ENCODE measurements at regions not wholly inside any gene's neighbourhood (a gene's known extent, or its start where the extent isn't known, plus 50 kb on each side); places are given as distances from the start of the nearest gene placed in this dataset.

- CTCF ChIA-PET = no interaction called here
- Histone ChIP-seq H3F3A (replicated peaks; ENCODE audit: insufficient read depth) (no peaks in the 10 kb centered on the region), H3K4me1 (ENCODE audit: control insufficient read depth in 1 of 2, insufficient read depth in 2 of 2, low read depth in 1 of 2, low read length in 1 of 2) (no peaks in the 10 kb centered on the region), H3K27me3 (ENCODE audit: insufficient read depth) (no peaks in the 10 kb centered on the region), H3K9ac (no peak overlapping the region), H3K4me3 (ENCODE audit: low read depth in 2 of 2, low read length in 1 of 2) (no peak overlapping the region), H2AFZ (ENCODE audit: low read depth) (no peak overlapping the region), H3K9me3 (no peaks in the 10 kb centered on the region), H3K27ac (ENCODE audit: low read depth in 2 of 2, low read length in 1 of 2) (no peak overlapping the region), H3K4me2 (no peak overlapping the region), H3K79me2 (ENCODE audit: insufficient read depth) (no peaks in the 10 kb centered on the region), H3K9me2 (no peaks in the 10 kb centered on the region), H3K36me3 (replicated peaks in 1 of 2; ENCODE audit: control insufficient read depth in 1 of 2, insufficient read depth in 2 of 2, low read length in 1 of 2) (no peaks in the 10 kb centered on the region), H4K20me1 (ENCODE audit: insufficient read depth) (no peaks in the 10 kb centered on the region)
- POLR2A ChIA-PET = no interaction called here
- TF ChIP-seq MXI1 (IDR thresholded peaks at IDR 0.05; ENCODE audit: low read depth, low read length) = no peak
- no peak for TF ChIP-seq ZBTB33 (IDR thresholded peaks at IDR 0.05; ENCODE audit: borderline replicate concordance, low read depth)
- no peak for TF ChIP-seq PBX3 (IDR thresholded peaks at IDR 0.05)
- no peak for TF ChIP-seq GABPA (IDR thresholded peaks at IDR 0.05; ENCODE audit: low read depth)
- TF ChIP-seq YY1 (IDR thresholded peaks at IDR 0.05; ENCODE audit: low read depth) = no peak
- no peak for TF ChIP-seq EZH2phosphoT487 (IDR thresholded peaks at IDR 0.05; ENCODE audit: borderline replicate concordance, low read depth)
- no peak for TF ChIP-seq SIN3A (IDR thresholded peaks at IDR 0.05; ENCODE audit: borderline replicate concordance, low read depth, low read length)
- TF ChIP-seq NFIC (IDR thresholded peaks at IDR 0.05; ENCODE audit: borderline replicate concordance) = no peak
- no peak for TF ChIP-seq GATA2 (CRISPR knock-in tag; IDR thresholded peaks at IDR 0.05)
- WGBS (ENCODE audit: low lambda C conversion rate) = 30% methylated on average over 1 of the region's 1 CpG
- DNase-seq = no peak
Observed at GRCh38 chr6:137763436-137763835, 103.6 kb upstream of the TNFAIP3 start.

GRCh38 chr6:137763886-137764285, 103.2 kb upstream of the TNFAIP3 start:
- no peak overlapping the region for H3K9ac ChIP-seq
- H3K9me3 ChIP-seq = no peaks in the 10 kb centered on the region
- POLR2A ChIA-PET = no interaction called here
- no peaks in the 10 kb centered on the region for H4K20me1 ChIP-seq (ENCODE audit: insufficient read depth)
- H3K27me3 ChIP-seq (ENCODE audit: insufficient read depth) = no peaks in the 10 kb centered on the region
- H3F3A ChIP-seq (replicated peaks; ENCODE audit: insufficient read depth) = no peaks in the 10 kb centered on the region
- no peak overlapping the region for H3K27ac ChIP-seq (ENCODE audit: low read depth in 2 of 2, low read length in 1 of 2)
- no peaks in the 10 kb centered on the region for H3K79me2 ChIP-seq (ENCODE audit: insufficient read depth)
- H2AFZ ChIP-seq (ENCODE audit: low read depth) = no peak overlapping the region
- CTCF ChIA-PET = no interaction called here
- H3K4me3 ChIP-seq (ENCODE audit: low read depth in 2 of 2, low read length in 1 of 2) = no peak overlapping the region
- no peak overlapping the region for H3K4me2 ChIP-seq
- H3K9me2 ChIP-seq = no peaks in the 10 kb centered on the region
- DNase-seq = no peak
- H3K36me3 ChIP-seq (replicated peaks in 1 of 2; ENCODE audit: control insufficient read depth in 1 of 2, insufficient read depth in 2 of 2, low read length in 1 of 2) = no peaks in the 10 kb centered on the region
- no peaks in the 10 kb centered on the region for H3K4me1 ChIP-seq (ENCODE audit: control insufficient read depth in 1 of 2, insufficient read depth in 2 of 2, low read depth in 1 of 2, low read length in 1 of 2)
- WGBS (ENCODE audit: low lambda C conversion rate) = 7% methylated on average over 1 of the region's 1 CpG
- TF ChIP-seq PBX3 (IDR thresholded peaks at IDR 0.05) (no peak), USF1 (IDR thresholded peaks at IDR 0.05; ENCODE audit: borderline replicate concordance, low read depth) (no peak), MEF2A (IDR thresholded peaks at IDR 0.05; ENCODE audit: borderline replicate concordance, low read depth) (no peak), MAX (IDR thresholded peaks at IDR 0.05; ENCODE audit: low read depth) (no peak), ELF1 (IDR thresholded peaks at IDR 0.05) (no peak), ZBTB33 (IDR thresholded peaks at IDR 0.05; ENCODE audit: borderline replicate concordance, low read depth) (no peak), RAD21 (IDR thresholded peaks at IDR 0.05; ENCODE audit: low read length) (no peak), REST (IDR thresholded peaks at IDR 0.05; ENCODE audit: low read depth, low read length) (no peak), EZH2phosphoT487 (IDR thresholded peaks at IDR 0.05; ENCODE audit: borderline replicate concordance, low read depth) (no peak), FOXJ3 (CRISPR knock-in tag; IDR thresholded peaks at IDR 0.05) (no peak), YY1 (IDR thresholded peaks at IDR 0.05; ENCODE audit: low read depth) (no peak), GATA2 (CRISPR knock-in tag; IDR thresholded peaks at IDR 0.05) (no peak), SIN3A (IDR thresholded peaks at IDR 0.05; ENCODE audit: borderline replicate concordance, low read depth, low read length) (no peak)

Measured in SK-N-SH (cell line).